ENCODE measurements at regions not wholly inside any gene's neighbourhood (a gene's known extent, or its start where the extent isn't known, plus 50 kb on each side); places are given as distances from the start of the nearest gene placed in this dataset.

GRCh38 chr5:125181955-125182354 lies 435.5 kb upstream of the ZNF608 start:
- ChIA-PET CTCF (no interaction called here), POLR2A (no interaction called here)
- no peak for ATAC-seq (ENCODE audit: low read depth)
- Mint-ChIP-seq H3K27ac (no peak overlapping the region), H3K27me3 (no peaks in the 10 kb centered on the region), H3K36me3 (ENCODE audit: low read depth) (no peaks in the 10 kb centered on the region), H3K4me3 (no peak overlapping the region), H3K9me3 (peaks cover 3% of the 10 kb centered on the region), H3K4me1 (no peaks in the 10 kb centered on the region)
- DNase-seq = no peak
- TF ChIP-seq CTCF (IDR thresholded peaks at IDR 0.05) = no peak
- intact Hi-C loops (cut with micrococcal nuclease) = no loop called here

- no peak overlapping the region for H3K27ac Mint-ChIP-seq
- ChIA-PET POLR2A (no interaction called here), CTCF (no interaction called here)
- DNase-seq (no peak), ATAC-seq (ENCODE audit: low read depth) (no peak)
- no peaks in the 10 kb centered on the region for H3K9me3 Mint-ChIP-seq
- no peak for TF ChIP-seq CTCF (IDR thresholded peaks at IDR 0.05)
- no peaks in the 10 kb centered on the region for H3K36me3 Mint-ChIP-seq (ENCODE audit: low read depth)
- intact Hi-C loops (cut with micrococcal nuclease) = no loop called here
- H3K4me3 Mint-ChIP-seq = no peak overlapping the region
- H3K4me1 Mint-ChIP-seq = peaks cover 17% of the 10 kb centered on the region
- no peaks in the 10 kb centered on the region for H3K27me3 Mint-ChIP-seq
Observed at GRCh38 chr5:125185740-125186139, 439.3 kb upstream of the ZNF608 start.

- Mint-ChIP-seq H3K27me3 (no peaks in the 10 kb centered on the region), H3K27ac (no peak overlapping the region), H3K36me3 (ENCODE audit: low read depth) (no peaks in the 10 kb centered on the region), H3K9me3 (no peaks in the 10 kb centered on the region), H3K4me1 (peaks cover 26% of the 10 kb centered on the region), H3K4me3 (no peak overlapping the region)
- intact Hi-C loops (cut with micrococcal nuclease) = no loop called here
- DNase-seq (no peak), ATAC-seq (ENCODE audit: low read depth) (no peak)
- POLR2A ChIA-PET = interaction anchor here (0.7 kb wide), 2 partner anchors 19 to 534 kb away, joined by 3 to 4 read pairs; no protein-coding TSS in a partner anchor
- TF ChIP-seq CTCF (IDR thresholded peaks at IDR 0.05) = no peak
- CTCF ChIA-PET = no interaction called here
Observed at GRCh38 chr5:125186911-125187375, 440.5 kb upstream of the ZNF608 start.

- DNase-seq = no peak
- H3K27ac Mint-ChIP-seq = no peak overlapping the region
- ChIA-PET CTCF (no interaction called here), POLR2A (no interaction called here)
- H3K9me3 Mint-ChIP-seq = no peaks in the 10 kb centered on the region
- H3K36me3 Mint-ChIP-seq (ENCODE audit: low read depth) = no peaks in the 10 kb centered on the region
- intact Hi-C loops (cut with micrococcal nuclease) = no loop called here
- H3K27me3 Mint-ChIP-seq = no peaks in the 10 kb centered on the region
- TF ChIP-seq CTCF (IDR thresholded peaks at IDR 0.05) = no peak
- H3K4me3 Mint-ChIP-seq = no peak overlapping the region
- H3K4me1 Mint-ChIP-seq = peaks cover 26% of the 10 kb centered on the region
- no peak for ATAC-seq (ENCODE audit: low read depth)
Observed at GRCh38 chr5:125189531-125189941, 443.1 kb upstream of the ZNF608 start.

- no peaks in the 10 kb centered on the region for H3K36me3 Mint-ChIP-seq (ENCODE audit: low read depth)
- TF ChIP-seq CTCF (IDR thresholded peaks at IDR 0.05) = no peak
- ChIA-PET POLR2A (no interaction called here), CTCF (no interaction called here)
- H3K4me3 Mint-ChIP-seq = no peak overlapping the region
- ATAC-seq (ENCODE audit: low read depth) = no peak
- DNase-seq = no peak
- no peak overlapping the region for H3K27ac Mint-ChIP-seq
- no peaks in the 10 kb centered on the region for H3K9me3 Mint-ChIP-seq
- intact Hi-C loops (cut with micrococcal nuclease) = no loop called here
- peaks cover 26% of the 10 kb centered on the region for H3K4me1 Mint-ChIP-seq
- H3K27me3 Mint-ChIP-seq = no peaks in the 10 kb centered on the region
Observed at GRCh38 chr5:125190232-125191087, 444.0 kb upstream of the ZNF608 start.
